OCI-LY1 (cell line): ENCODE measurements at regions not wholly inside any gene's neighbourhood (a gene's known extent, or its start where the extent isn't known, plus 50 kb on each side); places are given as distances from the start of the nearest gene placed in this dataset.

Source experiments
- H2AFZ ChIP-seq: fragments of 200-600 bp; sonication (generic), shearing (Covaris generic); 2 replicates; pipeline ENCODE4 v1.6.0; 2014; ENCODE audit warnings: antibody characterized with exemption, mild to moderate bottlenecking, low read length
- H3F3A ChIP-seq: fragments of 200-600 bp; sonication (generic), shearing (Covaris generic); 2 replicates; pipeline ENCODE4 v1.6.0; 2014; ENCODE audit warnings: mild to moderate bottlenecking, antibody characterized with exemption, low read length, moderate library complexity; ENCODE audit not compliant: insufficient read depth
- H3K27ac ChIP-seq: fragments of 200-600 bp; sonication (generic); 2 replicates; pipeline ENCODE4 v1.5.1; 2014; ENCODE audit warnings: low read length, mixed run types, mild to moderate bottlenecking, low read depth; ENCODE audit not compliant: poor library complexity, severe bottlenecking
- H3K27me3 ChIP-seq: fragments of 200-600 bp; sonication (generic); 2 replicates; pipeline ENCODE4 v1.6.0; 2014; ENCODE audit warnings: antibody characterized with exemption, mild to moderate bottlenecking, low read length, moderate library complexity; ENCODE audit not compliant: insufficient read depth
- H3K36me3 ChIP-seq: fragments of 200-600 bp; sonication (generic); 2 replicates; pipeline ENCODE4 v1.6.1; 2014; ENCODE audit warnings: mild to moderate bottlenecking, antibody characterized with exemption, low read length, moderate library complexity, mixed read lengths; ENCODE audit not compliant: insufficient read depth
- H3K4me1 ChIP-seq: fragments of 200-600 bp; sonication (generic); 2 replicates; pipeline ENCODE4 v1.5.1; 2014; ENCODE audit warnings: mild to moderate bottlenecking, low read length, moderate library complexity; ENCODE audit not compliant: insufficient read depth, severe bottlenecking
- H3K4me2 ChIP-seq: fragments of 200-600 bp; sonication (generic), shearing (Covaris generic); 2 replicates; pipeline ENCODE4 v1.6.1; 2014; ENCODE audit warnings: low read length
- H3K4me3 ChIP-seq: fragments of 200-600 bp; sonication (generic); 2 replicates; pipeline ENCODE4 v1.5.1; 2014; ENCODE audit warnings: low read length, low read depth, mild to moderate bottlenecking, mixed read lengths; ENCODE audit not compliant: poor library complexity, severe bottlenecking
- H3K79me2 ChIP-seq: fragments of 200-600 bp; shearing (Covaris generic); 2 replicates; pipeline ENCODE4 v1.6.1; 2016; ENCODE audit warnings: mixed run types, low read length, mixed read lengths; ENCODE audit not compliant: insufficient read depth
- H3K9ac ChIP-seq: fragments of 200-600 bp; sonication (generic), shearing (Covaris generic); 2 replicates; pipeline ENCODE4 v1.6.1; 2014; ENCODE audit warnings: mild to moderate bottlenecking, low read length, mixed read lengths
- H3K9me2 ChIP-seq: fragments of 200-600 bp; sonication (generic), shearing (Covaris generic); 2 replicates; pipeline ENCODE4 v1.6.1; 2014; ENCODE audit warnings: low read depth, mild to moderate bottlenecking, low read length, mixed read lengths
- H3K9me3 ChIP-seq: fragments of 200-600 bp; shearing (Covaris generic); 2 replicates; pipeline ENCODE4 v1.6.1; 2014; ENCODE audit warnings: low read length, mixed read lengths
- H4K20me1 ChIP-seq: fragments of 200-600 bp; sonication (generic), shearing (Covaris generic); 2 replicates; pipeline ENCODE4 v1.6.0; 2016; ENCODE audit warnings: mild to moderate bottlenecking, low read length; ENCODE audit not compliant: insufficient read depth
- CTCF ChIP-seq: fragments of 200-600 bp; sonication (generic), shearing (Covaris generic); IDR thresholded peaks from 2 replicates; pipeline ENCODE4 v1.5.1; 2017; ENCODE audit warnings: mild to moderate bottlenecking, antibody characterized with exemption, low read length, moderate library complexity, mixed read lengths
- EZH2 ChIP-seq: fragments of 200-600 bp; sonication (generic), shearing (Covaris generic); IDR thresholded peaks from 2 replicates; pipeline ENCODE4 v1.8.0; 2017; ENCODE audit warnings: borderline replicate concordance, mixed run types, mild to moderate bottlenecking, antibody characterized with exemption, low read length, moderate library complexity, mixed read lengths

- Histone ChIP-seq H3K9ac (no peak overlapping the region), H2AFZ (no peak overlapping the region), H3K9me3 (no peaks in the 10 kb centered on the region), H3K36me3 (no peaks in the 10 kb centered on the region), H3K27me3 (no peaks in the 10 kb centered on the region), H3K9me2 (no peaks in the 10 kb centered on the region), H3K4me3 (no peak overlapping the region), H3F3A (no peaks in the 10 kb centered on the region), H3K27ac (no peak overlapping the region), H3K4me2 (no peak overlapping the region), H3K79me2 (no peaks in the 10 kb centered on the region), H4K20me1 (no peaks in the 10 kb centered on the region), H3K4me1 (no peaks in the 10 kb centered on the region)
- TF ChIP-seq EZH2 = no peak
- no peak for TF ChIP-seq CTCF
Observed at GRCh38 chr7:119571666-119572065, 701.3 kb upstream of the KCND2 start.

- Histone ChIP-seq H3K4me2 (no peak overlapping the region), H4K20me1 (no peaks in the 10 kb centered on the region), H3K27me3 (no peaks in the 10 kb centered on the region), H3K27ac (no peak overlapping the region), H3K9ac (no peak overlapping the region), H3K9me3 (no peaks in the 10 kb centered on the region), H3K9me2 (no peaks in the 10 kb centered on the region), H3K36me3 (no peaks in the 10 kb centered on the region), H3F3A (no peaks in the 10 kb centered on the region), H2AFZ (no peak overlapping the region), H3K4me3 (no peak overlapping the region), H3K79me2 (no peaks in the 10 kb centered on the region), H3K4me1 (no peaks in the 10 kb centered on the region)
- TF ChIP-seq EZH2 (no peak), CTCF (no peak)
Observed at GRCh38 chr7:119572132-119572531, 700.8 kb upstream of the KCND2 start.

GRCh38 chr7:119572541-119572940, 700.4 kb upstream of the KCND2 start:
- Histone ChIP-seq H4K20me1 (no peaks in the 10 kb centered on the region), H3K9me2 (no peaks in the 10 kb centered on the region), H3K9me3 (no peaks in the 10 kb centered on the region), H3F3A (no peaks in the 10 kb centered on the region), H3K36me3 (no peaks in the 10 kb centered on the region), H3K27ac (no peak overlapping the region), H3K79me2 (no peaks in the 10 kb centered on the region), H3K4me3 (no peak overlapping the region), H3K27me3 (no peaks in the 10 kb centered on the region), H3K4me1 (no peaks in the 10 kb centered on the region), H3K9ac (no peak overlapping the region), H2AFZ (no peak overlapping the region), H3K4me2 (no peak overlapping the region)
- TF ChIP-seq CTCF (no peak), EZH2 (no peak)
